K562 (cell line): ENCODE measurements at regions not wholly inside any gene's neighbourhood (a gene's known extent, or its start where the extent isn't known, plus 50 kb on each side); places are given as distances from the start of the nearest gene placed in this dataset.

ENCODE experiments used
- ATAC-seq: fragments of 200-7000 bp; cut with Tn5 transposase; 3 replicates; pipeline ENCODE4 v1.9.1; 2020; ENCODE audit warnings: moderate library complexity
- BruUV-seq: library from RNA; stranded (reverse); fragments of 400-500 nt; replicated peaks from 2 replicates; lab custom pipeline; 2021; lab: Mats Ljungman, UMichigan
- CTCF ChIA-PET: fragments of 300-600 bp; formaldehyde crosslinking; extraction: SDS; loops from one replicate; lab custom pipeline; 2021; ENCODE audit warnings: low intra/inter-chr PET ratio; lab: Yijun Ruan, JAX
- POLR2A ChIA-PET: fragments of 300-600, 350-650 bp; sonication (Branson Sonifier 250); formaldehyde crosslinking; extraction: SDS; loops from one replicate; lab custom pipeline; 2021; ENCODE audit warnings: antibody characterized with exemption, inconsistent platforms; lab: Yijun Ruan, JAX
- DNase-seq, 4 experiments: peaks; one replicate each; pipeline versions ENCODE4 v3.0.0 to v3.0.0-alpha.2; 2011 to 2018; ENCODE audit warnings: low spot score in 3 of 4, mixed read lengths in 3 of 4; ENCODE audit errors: extremely low read depth in 1 of 4
- FAIRE-seq: peaks from 2 replicates; lab custom pipeline; 2011; peaks lifted over from hg19 to GRCh38; lab: Jason Lieb, UNC
- H2AFZ ChIP-seq: 2 replicates; pipeline ENCODE4 v1.6.0; 2011; ENCODE audit warnings: low read depth, low read length, control low read depth, inconsistent platforms
- H3K27ac ChIP-seq: fragments of 200-600 bp; 3 replicates; pipeline ENCODE4 v1.8.0; 2011; ENCODE audit warnings: low read depth, mild to moderate bottlenecking, control low read depth, inconsistent platforms, low read length, moderate library complexity, mixed read lengths; ENCODE audit errors: extremely low read depth
- H3K27me3 ChIP-seq, 2 experiments: fragments of 300-600 bp in 1 of 2; 2 replicates in 1 of 2; 3 replicates in 1 of 2; pipeline versions ENCODE4 v1.6.0 to v1.8.0; 2011; ENCODE audit warnings: inconsistent platforms in 2 of 2, low read length in 2 of 2, mild to moderate bottlenecking in 1 of 2, mixed read lengths in 1 of 2, moderate library complexity in 1 of 2; ENCODE audit not compliant: control insufficient read depth in 2 of 2, insufficient read depth in 2 of 2
- H3K36me3 ChIP-seq: fragments of 300-600 bp; 3 replicates; pipeline ENCODE4 v1.8.0; 2011; ENCODE audit warnings: mild to moderate bottlenecking, low read length, inconsistent platforms; ENCODE audit not compliant: control insufficient read depth, insufficient read depth
- H3K4me1 ChIP-seq, 2 experiments: fragments of 200-600 bp in 1 of 2; replicated peaks in 1 of 2; 2 replicates in 1 of 2; 3 replicates in 1 of 2; pipeline versions ENCODE4 v1.5.1 to v1.8.0; 2011; ENCODE audit warnings: inconsistent platforms in 2 of 2, low read length in 2 of 2, mild to moderate bottlenecking in 1 of 2, mixed read lengths in 1 of 2, moderate library complexity in 1 of 2; ENCODE audit not compliant: control insufficient read depth in 2 of 2, insufficient read depth in 2 of 2
- H3K4me2 ChIP-seq: 2 replicates; pipeline ENCODE4 v1.6.1; 2011; ENCODE audit warnings: low read length, control low read depth, inconsistent platforms, mixed read lengths; ENCODE audit not compliant: insufficient read depth
- H3K4me3 ChIP-seq: fragments of 200-600 bp; sonication (generic), shearing (Covaris generic); 2 replicates; pipeline ENCODE4 v1.5.1; 2016; ENCODE audit warnings: control low read depth, inconsistent platforms
- H3K79me2 ChIP-seq: fragments of 200-600 bp; 3 replicates; pipeline ENCODE4 v1.8.0; 2011; ENCODE audit warnings: low read length, inconsistent platforms; ENCODE audit not compliant: control insufficient read depth, insufficient read depth
- H3K9ac ChIP-seq, 2 experiments: 2 replicates each; pipeline versions ENCODE4 v1.6.0 to v1.6.1; 2011; ENCODE audit warnings: low read depth in 2 of 2, low read length in 2 of 2, control low read depth in 1 of 2, inconsistent platforms in 1 of 2, mild to moderate bottlenecking in 1 of 2, mixed read lengths in 1 of 2; ENCODE audit not compliant: insufficient read depth in 1 of 2
- H3K9me1 ChIP-seq: one replicate; pipeline ENCODE4 v1.6.0; 2011; ENCODE audit warnings: inconsistent platforms, mild to moderate bottlenecking, low read length, moderate library complexity; ENCODE audit not compliant: control insufficient read depth, insufficient read depth
- H3K9me3 ChIP-seq: replicated peaks from 2 replicates; pipeline ENCODE4 v1.5.1; 2011; ENCODE audit warnings: low read depth, low read length, inconsistent platforms; ENCODE audit not compliant: control insufficient read depth, insufficient read depth
- H4K20me1 ChIP-seq: replicated peaks from 2 replicates; pipeline ENCODE4 v1.6.1; 2011; ENCODE audit warnings: low read length, inconsistent platforms, mixed read lengths; ENCODE audit not compliant: control insufficient read depth, insufficient read depth
- CREM ChIP-seq: IDR thresholded peaks from 2 replicates; pipeline ENCODE4 v1.6.1; 2014; ENCODE audit warnings: antibody characterized with exemption, low read depth
- FOXM1 ChIP-seq, 2 experiments: fragments of 450-650 bp in 1 of 2; sonication (generic) in 1 of 2; formaldehyde crosslinking in 1 of 2; IDR thresholded peaks; 2 replicates each; pipeline versions ENCODE4 v1.6.1 to v1.9.0; 2017 to 2022; ENCODE audit warnings: low read depth in 2 of 2, mild to moderate bottlenecking in 2 of 2, missing genetic modification reagents in 1 of 2, moderate library complexity in 1 of 2
- KLF10 ChIP-seq: fragments of 250-450 bp; sonication (Bioruptor Pico); IDR thresholded peaks from 2 replicates; pipeline ENCODE4 v1.6.1; 2021; ENCODE audit warnings: matching md5 sums
- NFXL1 ChIP-seq: fragments of 450-650 bp; formaldehyde crosslinking; IDR thresholded peaks from 2 replicates; pipeline ENCODE4 v1.4.0; 2021; ENCODE audit warnings: mild to moderate bottlenecking
- SAP30 ChIP-seq: fragments of 200-600 bp; sonication (generic); IDR thresholded peaks from 2 replicates; pipeline ENCODE4 v1.6.1; 2012; ENCODE audit warnings: borderline replicate concordance, low read depth, mild to moderate bottlenecking, moderate library complexity, low read length, control low read depth, inconsistent platforms; ENCODE audit not compliant: insufficient read depth, poor library complexity, severe bottlenecking
- SMAD3 ChIP-seq: fragments of 450-650 bp; formaldehyde crosslinking; conservative IDR thresholded peaks from 2 replicates; pipeline ENCODE4 v1.4.0; 2020; ENCODE audit warnings: mild to moderate bottlenecking
- SUPT5H ChIP-seq: fragments of 450-650 bp; IDR thresholded peaks from 2 replicates; pipeline ENCODE4 v1.6.1; 2016
- TAF9B ChIP-seq: fragments of 450-650 bp; IDR thresholded peaks from 2 replicates; pipeline ENCODE4 v1.6.1; 2018; ENCODE audit warnings: mild to moderate bottlenecking; ENCODE audit not compliant: partially characterized antibody
- TEAD4 ChIP-seq, 2 experiments: sonication (generic) in 1 of 2; formaldehyde crosslinking in 1 of 2; IDR thresholded peaks; 2 replicates each; pipeline versions ENCODE4 v1.6.1 to v1.8.0; 2012 to 2022; ENCODE audit warnings: borderline replicate concordance in 1 of 2, inconsistent platforms in 1 of 2, low read length in 1 of 2, mild to moderate bottlenecking in 1 of 2, missing genetic modification reagents in 1 of 2
- U2AF2 ChIP-seq: fragments of 200-400 bp; formaldehyde crosslinking; optimal IDR thresholded peaks from 2 replicates; pipeline ENCODE3; 2017; ENCODE audit warnings: low read depth, mild to moderate bottlenecking, low read length
- ZNF12 ChIP-seq: sonication (generic); formaldehyde crosslinking; IDR thresholded peaks from 2 replicates; pipeline ENCODE4 v1.4.0; 2020; ENCODE audit warnings: mild to moderate bottlenecking, missing genetic modification reagents
- ZNF197 ChIP-seq: fragments of 200-800 bp; sonication (Bioruptor generic); IDR thresholded peaks from 2 replicates; pipeline ENCODE4 v1.6.1; 2016; ENCODE audit warnings: low read depth, missing genetic modification characterization, missing compliant biosample characterization
- ZNF347 ChIP-seq: fragments of 450-650 bp; formaldehyde crosslinking; IDR thresholded peaks from 2 replicates; pipeline ENCODE4 v1.4.0; 2020; ENCODE audit warnings: low read depth, mild to moderate bottlenecking, moderate library complexity
- ZNF764 ChIP-seq: fragments of 250-450 bp; sonication (Bioruptor Pico); IDR thresholded peaks from 2 replicates; pipeline ENCODE4 v1.4.0; 2020; ENCODE audit warnings: low read depth, mild to moderate bottlenecking, moderate library complexity
- WGBS: fragments of 100-300 bp; shearing (Covaris generic); methylation state at CpG from one replicate; pipeline ENCODE4 v1.1.6; 2016; ENCODE audit warnings: low coverage, mixed read lengths; ENCODE audit not compliant: insufficient coverage; ENCODE audit errors: missing lambda C conversion rate; 5-methylcytosine and 5-hydroxymethylcytosine counted together
- in situ Hi-C: fragments of 300-500 bp; cut with MboI; formaldehyde crosslinking; loops from 4 replicates; pipeline ENCODE4 v1.15.0; 2018; ENCODE audit warnings: inconsistent platforms, mixed read lengths
- intact Hi-C: fragments of 100-400 bp; cut with micrococcal nuclease; formaldehyde crosslinking; loops from 2 replicates; pipeline ENCODE4 v1.14.2; 2022
- TF ChIP-seq, protein P1 (sequence below), 3 experiments: IDR thresholded peaks in 2 of 3; conservative IDR thresholded peaks in 1 of 3; 2 replicates each; pipeline ENCODE4 v1.5.1; 2011 to 2012; ENCODE audit warnings: low read length in 3 of 3, mild to moderate bottlenecking in 3 of 3, control low read depth in 2 of 3, improper control_type of control experiment in 1 of 3, inconsistent platforms in 1 of 3, low read depth in 1 of 3, mixed read lengths in 1 of 3, moderate library complexity in 1 of 3; ENCODE audit not compliant: insufficient read depth in 2 of 3
- TF ChIP-seq, protein P2 (sequence below): fragments of 250-450 bp; sonication (Bioruptor Pico); IDR thresholded peaks from 2 replicates; pipeline ENCODE4 v1.9.0; 2021; ENCODE audit warnings: mild to moderate bottlenecking
- TF ChIP-seq, protein P3 (sequence below): sonication (generic); formaldehyde crosslinking; IDR thresholded peaks from 2 replicates; pipeline ENCODE4 v1.8.0; 2023; ENCODE audit warnings: mild to moderate bottlenecking, missing genetic modification reagents
- TF ChIP-seq, protein P4 (sequence below): IDR thresholded peaks from 2 replicates; pipeline ENCODE4 v1.6.1; 2011; ENCODE audit not compliant: insufficient read length; ENCODE audit errors: extremely low read depth

DNA sequence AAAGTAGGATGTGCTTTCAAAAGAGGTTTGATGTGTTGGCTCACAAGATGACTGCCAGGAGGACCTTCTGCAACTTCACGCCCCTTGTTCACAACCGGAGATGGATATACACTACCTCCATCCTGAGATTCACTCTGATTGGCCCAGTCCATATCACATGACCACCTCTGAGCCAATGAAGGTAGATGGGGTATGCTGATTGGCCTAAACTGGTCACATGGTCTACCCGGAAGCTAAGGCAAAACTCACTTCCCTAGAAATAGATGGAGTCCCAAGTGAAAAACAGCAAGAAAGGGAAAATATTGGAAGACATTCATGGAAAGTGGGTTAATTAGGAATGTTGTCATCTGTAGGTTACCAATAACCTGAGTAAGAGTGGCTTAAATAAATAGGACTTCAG, 119.7 kb upstream of the MRI1 start (continued):
- no peak for TF ChIP-seq TAF9B
- TF ChIP-seq NFXL1 (CRISPR knock-in tag): no peak

DNA sequence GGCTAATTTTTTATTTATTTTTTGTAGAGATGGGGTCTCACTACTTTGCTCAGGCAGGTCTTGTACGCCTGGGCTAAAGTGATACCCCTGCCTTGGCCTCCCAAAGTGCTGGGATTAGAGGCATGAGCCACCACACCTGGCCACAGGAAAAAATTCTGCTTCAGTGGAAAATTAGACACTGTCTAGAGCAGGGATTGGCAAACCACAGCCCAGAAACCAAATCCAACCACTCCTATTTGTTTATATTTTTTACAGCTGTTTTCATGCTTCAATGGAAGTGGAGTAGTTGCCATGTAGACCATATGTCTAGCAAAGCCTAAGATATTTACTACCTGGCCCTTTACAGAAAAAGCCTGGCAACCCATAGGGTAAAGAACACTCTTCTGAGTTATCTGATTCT, 123.7 kb upstream of the MRI1 start:
- POLR2A ChIA-PET: no interaction called here
- Histone ChIP-seq H3K9ac (no peak overlapping the region), H4K20me1 (no peaks in the 10 kb centered on the region), H2AFZ (no peak overlapping the region), H3K4me1 (no peaks in the 10 kb centered on the region), H3K27me3 (peaks cover 0 to 5% of the 10 kb centered on the region in 2 experiments; a peak in 3 of 5 replicates), H3K9me3 (peaks cover 6% of the 10 kb centered on the region), H3K9me1 (no peaks in the 10 kb centered on the region), H3K79me2 (no peaks in the 10 kb centered on the region), H3K4me2 (no peak overlapping the region), H3K4me3 (no peak overlapping the region), H3K27ac (no peak overlapping the region), H3K36me3 (no peaks in the 10 kb centered on the region)
- FAIRE-seq: no peak
- intact Hi-C loops (no loop called here), in situ Hi-C loops (no loop called here)
- no TSS peak for BruUV-seq
- DNase-seq: no peak
- CTCF ChIA-PET: no interaction called here
- 9% methylated on average over 1 of the region's 1 CpG for WGBS
- ATAC-seq: no peak
- TF ChIP-seq, protein P1, sequence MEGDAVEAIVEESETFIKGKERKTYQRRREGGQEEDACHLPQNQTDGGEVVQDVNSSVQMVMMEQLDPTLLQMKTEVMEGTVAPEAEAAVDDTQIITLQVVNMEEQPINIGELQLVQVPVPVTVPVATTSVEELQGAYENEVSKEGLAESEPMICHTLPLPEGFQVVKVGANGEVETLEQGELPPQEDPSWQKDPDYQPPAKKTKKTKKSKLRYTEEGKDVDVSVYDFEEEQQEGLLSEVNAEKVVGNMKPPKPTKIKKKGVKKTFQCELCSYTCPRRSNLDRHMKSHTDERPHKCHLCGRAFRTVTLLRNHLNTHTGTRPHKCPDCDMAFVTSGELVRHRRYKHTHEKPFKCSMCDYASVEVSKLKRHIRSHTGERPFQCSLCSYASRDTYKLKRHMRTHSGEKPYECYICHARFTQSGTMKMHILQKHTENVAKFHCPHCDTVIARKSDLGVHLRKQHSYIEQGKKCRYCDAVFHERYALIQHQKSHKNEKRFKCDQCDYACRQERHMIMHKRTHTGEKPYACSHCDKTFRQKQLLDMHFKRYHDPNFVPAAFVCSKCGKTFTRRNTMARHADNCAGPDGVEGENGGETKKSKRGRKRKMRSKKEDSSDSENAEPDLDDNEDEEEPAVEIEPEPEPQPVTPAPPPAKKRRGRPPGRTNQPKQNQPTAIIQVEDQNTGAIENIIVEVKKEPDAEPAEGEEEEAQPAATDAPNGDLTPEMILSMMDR (IDR thresholded peaks at IDR 0.05 in 2 of 3, conservative IDR thresholded peaks at IDR 0.05 in 1 of 3; ENCODE audit: insufficient read depth in 2 of 3, low read depth in 1 of 3, low read length in 3 of 3): no peak
- no peak for TF ChIP-seq U2AF2
- TF ChIP-seq, protein P2, sequence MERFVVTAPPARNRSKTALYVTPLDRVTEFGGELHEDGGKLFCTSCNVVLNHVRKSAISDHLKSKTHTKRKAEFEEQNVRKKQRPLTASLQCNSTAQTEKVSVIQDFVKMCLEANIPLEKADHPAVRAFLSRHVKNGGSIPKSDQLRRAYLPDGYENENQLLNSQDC (CRISPR knock-in tag): no peak
- no peak for TF ChIP-seq FOXM1 (IDR thresholded peaks at IDR 0.05; ENCODE audit: low read depth)
- TF ChIP-seq FOXM1 (CRISPR knock-in tag; IDR thresholded peaks at IDR 0.05; ENCODE audit: low read depth): no peak
- TF ChIP-seq, protein P3, sequence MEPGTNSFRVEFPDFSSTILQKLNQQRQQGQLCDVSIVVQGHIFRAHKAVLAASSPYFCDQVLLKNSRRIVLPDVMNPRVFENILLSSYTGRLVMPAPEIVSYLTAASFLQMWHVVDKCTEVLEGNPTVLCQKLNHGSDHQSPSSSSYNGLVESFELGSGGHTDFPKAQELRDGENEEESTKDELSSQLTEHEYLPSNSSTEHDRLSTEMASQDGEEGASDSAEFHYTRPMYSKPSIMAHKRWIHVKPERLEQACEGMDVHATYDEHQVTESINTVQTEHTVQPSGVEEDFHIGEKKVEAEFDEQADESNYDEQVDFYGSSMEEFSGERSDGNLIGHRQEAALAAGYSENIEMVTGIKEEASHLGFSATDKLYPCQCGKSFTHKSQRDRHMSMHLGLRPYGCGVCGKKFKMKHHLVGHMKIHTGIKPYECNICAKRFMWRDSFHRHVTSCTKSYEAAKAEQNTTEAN (CRISPR knock-in tag): no peak
- TF ChIP-seq ZNF347 (CRISPR knock-in tag): no peak
- TF ChIP-seq CREM: no peak
- TF ChIP-seq SAP30: no peak
- no peak for TF ChIP-seq ZNF12
- no peak for TF ChIP-seq TEAD4 (IDR thresholded peaks at IDR 0.05; ENCODE audit: low read length)
- no peak for TF ChIP-seq TEAD4 (CRISPR knock-in tag; IDR thresholded peaks at IDR 0.05; ENCODE audit: borderline replicate concordance)
- TF ChIP-seq, protein P4, sequence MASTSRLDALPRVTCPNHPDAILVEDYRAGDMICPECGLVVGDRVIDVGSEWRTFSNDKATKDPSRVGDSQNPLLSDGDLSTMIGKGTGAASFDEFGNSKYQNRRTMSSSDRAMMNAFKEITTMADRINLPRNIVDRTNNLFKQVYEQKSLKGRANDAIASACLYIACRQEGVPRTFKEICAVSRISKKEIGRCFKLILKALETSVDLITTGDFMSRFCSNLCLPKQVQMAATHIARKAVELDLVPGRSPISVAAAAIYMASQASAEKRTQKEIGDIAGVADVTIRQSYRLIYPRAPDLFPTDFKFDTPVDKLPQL: no peak
- no peak for TF ChIP-seq KLF10 (CRISPR knock-in tag)
- TF ChIP-seq SMAD3 (CRISPR knock-in tag): no peak
- TF ChIP-seq ZNF197 (CRISPR knock-in tag): no peak
- TF ChIP-seq SUPT5H: no peak
- no peak for TF ChIP-seq ZNF764 (CRISPR knock-in tag)
